ENCODE measurements at regions not wholly inside any gene's neighbourhood (a gene's known extent, or its start where the extent isn't known, plus 50 kb on each side); places are given as distances from the start of the nearest gene placed in this dataset.
"Not testable (repeated sequence)": the region's sequence is repeated elsewhere in the genome, so short reads cannot be mapped to it uniquely, and the experiment has no call there.

DNA sequence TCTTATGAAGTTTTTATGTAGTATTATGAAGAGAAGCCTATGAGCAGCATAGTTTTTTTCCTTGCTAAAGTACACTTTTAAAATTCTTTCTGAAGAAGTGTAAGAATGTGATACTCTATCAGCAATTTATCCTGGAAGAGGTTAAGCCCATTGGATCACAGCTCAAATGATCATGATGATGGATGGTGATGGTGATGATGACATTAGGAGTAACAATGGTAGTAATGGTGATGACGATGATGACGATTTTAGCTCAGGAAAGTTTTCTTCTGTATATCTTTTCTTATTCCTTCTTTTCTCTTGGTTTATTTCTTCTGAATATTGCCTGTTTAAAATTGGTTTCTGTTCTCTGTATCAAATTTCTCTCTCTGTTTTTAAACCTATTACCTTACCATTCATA lies 262.9 kb upstream of the DUSP10 start:
- Histone ChIP-seq H3K4me1 (ENCODE audit: control insufficient read depth, insufficient read depth, low read length) (no peaks in the 10 kb centered on the region), H3K4me3 (ENCODE audit: insufficient read depth, low read depth, low read length) (no peak overlapping the region), H3K27ac (ENCODE audit: insufficient read depth, low read depth, low read length, poor library complexity, severe bottlenecking) (no peak overlapping the region), H3K9me3 (ENCODE audit: control insufficient read depth, low read length) (no peaks in the 10 kb centered on the region), H3K36me3 (ENCODE audit: control insufficient read depth, insufficient read depth, low read length) (no peaks in the 10 kb centered on the region), H3K27me3 (ENCODE audit: control insufficient read depth, insufficient read depth, low read length, poor library complexity, severe bottlenecking) (no peaks in the 10 kb centered on the region)
- WGBS, 2 experiments = 80% methylated on average over 1 to 2 of the region's 2 CpGs

DNA sequence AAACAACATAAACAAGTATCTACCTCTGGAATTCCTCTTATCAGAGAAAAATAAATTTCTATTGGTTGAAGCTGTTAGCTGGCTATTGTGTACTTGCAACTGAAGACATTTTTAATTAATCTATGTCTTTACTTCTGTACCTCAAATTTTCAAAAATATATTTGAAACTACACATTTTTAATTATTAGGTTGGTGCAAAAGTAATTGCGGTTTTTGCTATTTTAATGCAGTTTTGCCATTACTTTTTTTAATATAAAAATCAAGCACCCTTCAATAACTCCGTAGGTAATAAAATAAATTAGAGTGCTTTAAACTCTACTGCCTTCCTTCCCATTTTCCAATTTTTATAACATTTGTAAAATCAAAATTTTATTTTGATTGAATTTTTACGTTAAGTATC lies 262.1 kb upstream of the DUSP10 start:
- no peaks in the 10 kb centered on the region for H3K4me1 ChIP-seq (ENCODE audit: control insufficient read depth, insufficient read depth, low read length)
- WGBS, 2 experiments = 86 to 100% methylated on average over 1 of the region's 3 CpGs

DNA sequence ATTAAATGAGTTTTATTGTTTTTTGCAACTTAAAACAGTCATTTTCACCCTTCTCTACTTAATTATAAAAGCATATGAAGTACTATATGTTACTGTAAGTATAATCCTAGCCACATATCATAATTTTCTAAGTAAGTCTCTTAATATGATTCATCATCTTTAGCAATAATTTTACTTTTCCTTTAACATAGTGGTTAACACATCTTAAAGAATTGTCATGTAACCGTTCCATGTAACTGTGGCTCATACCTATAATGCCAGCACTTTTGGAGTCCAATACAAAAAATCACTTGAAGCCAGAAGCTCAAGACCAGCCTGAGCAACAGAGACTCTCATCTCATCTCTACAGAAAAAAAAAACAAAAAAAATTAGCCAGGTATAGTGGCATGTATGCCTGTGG lies 260.6 kb upstream of the DUSP10 start:
- Histone ChIP-seq H3K4me1 (ENCODE audit: control insufficient read depth, insufficient read depth, low read length) (no peaks in the 10 kb centered on the region), H3K4me3 (ENCODE audit: insufficient read depth, low read depth, low read length) (no peak overlapping the region), H3K36me3 (ENCODE audit: control insufficient read depth, insufficient read depth, low read length) (no peaks in the 10 kb centered on the region), H3K27ac (ENCODE audit: insufficient read depth, low read depth, low read length, poor library complexity, severe bottlenecking) (no peak overlapping the region), H3K27me3 (ENCODE audit: control insufficient read depth, insufficient read depth, low read length, poor library complexity, severe bottlenecking) (no peaks in the 10 kb centered on the region), H3K9me3 (ENCODE audit: control insufficient read depth, low read length) (no peaks in the 10 kb centered on the region)
- WGBS, 2 experiments = 88 to 90% methylated on average over 1 of the region's 1 CpG

More for the DNA sequence above, 262.1 kb upstream of the DUSP10 start:
- H3K9me3 ChIP-seq (ENCODE audit: control insufficient read depth, low read length) = no peaks in the 10 kb centered on the region
- H3K27me3 ChIP-seq (ENCODE audit: control insufficient read depth, insufficient read depth, low read length, poor library complexity, severe bottlenecking) = no peaks in the 10 kb centered on the region
- H3K36me3 ChIP-seq (ENCODE audit: control insufficient read depth, insufficient read depth, low read length) = no peaks in the 10 kb centered on the region
- no peak overlapping the region for H3K27ac ChIP-seq (ENCODE audit: insufficient read depth, low read depth, low read length, poor library complexity, severe bottlenecking)
- no peak overlapping the region for H3K4me3 ChIP-seq (ENCODE audit: insufficient read depth, low read depth, low read length)

DNA sequence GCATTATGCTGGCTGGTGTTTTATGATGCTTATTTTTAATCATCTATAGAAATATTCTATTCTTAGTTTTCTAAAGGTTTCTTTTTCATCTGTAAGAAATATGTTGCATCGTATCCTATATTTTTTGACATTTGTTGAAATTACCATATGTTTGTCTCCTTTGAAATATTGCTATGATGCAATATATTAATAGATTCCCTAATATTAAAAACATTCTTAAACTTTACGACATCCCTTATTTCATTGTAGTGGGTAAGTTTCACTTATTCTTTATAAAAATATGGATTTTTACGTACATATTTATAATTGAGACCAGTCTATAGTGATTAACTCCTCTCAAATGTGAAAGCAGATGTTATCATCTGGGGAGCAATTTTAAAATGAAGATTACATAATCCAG lies 258.2 kb upstream of the DUSP10 start:
- no peaks in the 10 kb centered on the region for H3K9me3 ChIP-seq (ENCODE audit: control insufficient read depth, low read length)
- H3K4me1 ChIP-seq (ENCODE audit: control insufficient read depth, insufficient read depth, low read length) = no peaks in the 10 kb centered on the region
- no peak overlapping the region for H3K27ac ChIP-seq (ENCODE audit: insufficient read depth, low read depth, low read length, poor library complexity, severe bottlenecking)
- no peaks in the 10 kb centered on the region for H3K27me3 ChIP-seq (ENCODE audit: control insufficient read depth, insufficient read depth, low read length, poor library complexity, severe bottlenecking)
- H3K36me3 ChIP-seq (ENCODE audit: control insufficient read depth, insufficient read depth, low read length) = no peaks in the 10 kb centered on the region
- no peak overlapping the region for H3K4me3 ChIP-seq (ENCODE audit: insufficient read depth, low read depth, low read length)
- no CpG with 5 or more reads among the region's 3 CpGs for WGBS, 2 experiments

DNA sequence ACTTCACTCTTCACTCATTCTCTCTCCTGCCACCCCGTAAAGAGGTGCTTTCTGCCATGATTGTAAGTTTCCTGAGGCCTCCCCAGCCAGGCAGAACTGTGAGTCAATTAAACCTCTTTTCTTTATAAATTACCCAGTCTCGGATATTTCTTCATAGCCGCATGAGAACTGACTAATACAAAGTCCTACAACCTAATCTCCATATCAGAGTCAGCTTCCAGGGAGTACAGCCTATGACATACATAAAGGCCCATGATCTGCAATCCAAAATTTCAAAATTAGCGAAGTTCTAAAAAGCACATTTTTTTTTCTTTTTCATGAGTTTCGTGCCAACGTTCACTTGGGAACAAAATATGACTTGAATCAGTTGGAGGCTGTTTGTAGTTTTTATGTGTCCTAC lies 256.9 kb upstream of the DUSP10 start:
- H3K27ac ChIP-seq (ENCODE audit: insufficient read depth, low read depth, low read length, poor library complexity, severe bottlenecking) = no peak overlapping the region
- H3K9me3 ChIP-seq (ENCODE audit: control insufficient read depth, low read length) = no peaks in the 10 kb centered on the region
- no peak overlapping the region for H3K4me3 ChIP-seq (ENCODE audit: insufficient read depth, low read depth, low read length)
- 75 to 79% methylated on average over 6 of the region's 6 CpGs for WGBS, 2 experiments
- no peaks in the 10 kb centered on the region for H3K36me3 ChIP-seq (ENCODE audit: control insufficient read depth, insufficient read depth, low read length)
- H3K27me3 ChIP-seq (ENCODE audit: control insufficient read depth, insufficient read depth, low read length, poor library complexity, severe bottlenecking) = no peaks in the 10 kb centered on the region
- no peaks in the 10 kb centered on the region for H3K4me1 ChIP-seq (ENCODE audit: control insufficient read depth, insufficient read depth, low read length)

DNA sequence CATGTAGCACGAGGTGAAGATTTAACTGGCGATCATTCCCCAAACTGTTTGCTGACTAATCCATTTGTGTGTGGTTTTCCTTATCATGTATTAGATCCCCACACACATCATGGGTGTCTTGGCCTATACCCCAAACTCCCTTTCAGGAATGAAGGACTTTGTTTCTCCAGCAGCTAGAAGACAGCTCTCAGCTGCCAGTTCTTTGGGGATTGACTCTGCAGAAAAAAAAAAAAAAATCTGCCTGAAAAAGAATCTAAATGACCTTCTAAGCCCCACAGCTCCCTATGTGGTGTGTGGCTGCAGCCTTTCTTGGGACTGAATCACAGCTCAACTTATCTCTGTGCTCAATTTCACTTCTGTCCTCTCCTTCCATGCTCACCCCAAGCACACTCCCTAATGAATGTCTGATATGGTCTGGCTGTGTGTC lies 256.3 kb upstream of the DUSP10 start:
- no peaks in the 10 kb centered on the region for H3K36me3 ChIP-seq (ENCODE audit: control insufficient read depth, insufficient read depth, low read length)
- no peaks in the 10 kb centered on the region for H3K4me1 ChIP-seq (ENCODE audit: control insufficient read depth, insufficient read depth, low read length)
- 95 to 100% methylated on average over 2 of the region's 2 CpGs for WGBS, 2 experiments
- H3K27me3 ChIP-seq (ENCODE audit: control insufficient read depth, insufficient read depth, low read length, poor library complexity, severe bottlenecking) = no peaks in the 10 kb centered on the region
- H3K27ac ChIP-seq (ENCODE audit: insufficient read depth, low read depth, low read length, poor library complexity, severe bottlenecking) = no peak overlapping the region
- no peaks in the 10 kb centered on the region for H3K9me3 ChIP-seq (ENCODE audit: control insufficient read depth, low read length)
- no peak overlapping the region for H3K4me3 ChIP-seq (ENCODE audit: insufficient read depth, low read depth, low read length)

DNA sequence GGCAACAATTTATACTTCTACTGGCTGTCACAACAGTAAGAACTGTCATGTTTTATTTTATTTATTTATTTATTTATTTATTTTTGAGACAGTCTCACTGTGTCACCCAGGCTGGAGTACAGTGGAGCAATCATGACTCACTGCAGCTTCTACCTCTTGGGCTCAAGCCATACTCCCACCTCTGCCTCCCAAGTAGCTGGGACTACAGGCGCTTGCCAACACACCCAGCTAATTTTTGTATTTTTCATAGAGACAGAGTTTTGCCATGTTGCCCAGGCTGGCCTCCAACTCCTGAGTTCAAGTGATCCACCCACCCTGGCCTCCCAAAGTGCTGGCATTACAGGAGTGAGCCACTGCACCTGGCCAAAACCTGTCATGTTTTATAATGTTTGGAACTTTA lies 255.1 kb upstream of the DUSP10 start:
- H3K27me3 ChIP-seq (ENCODE audit: control insufficient read depth, insufficient read depth, low read length, poor library complexity, severe bottlenecking); H3K4me3 ChIP-seq (ENCODE audit: insufficient read depth, low read depth, low read length); H3K27ac ChIP-seq (ENCODE audit: insufficient read depth, low read depth, low read length, poor library complexity, severe bottlenecking); H3K4me1 ChIP-seq (ENCODE audit: control insufficient read depth, insufficient read depth, low read length); H3K36me3 ChIP-seq (ENCODE audit: control insufficient read depth, insufficient read depth, low read length); H3K9me3 ChIP-seq (ENCODE audit: control insufficient read depth, low read length): not testable (repeated sequence)
- WGBS, 2 experiments = 87 to 100% methylated on average over 1 of the region's 1 CpG

DNA sequence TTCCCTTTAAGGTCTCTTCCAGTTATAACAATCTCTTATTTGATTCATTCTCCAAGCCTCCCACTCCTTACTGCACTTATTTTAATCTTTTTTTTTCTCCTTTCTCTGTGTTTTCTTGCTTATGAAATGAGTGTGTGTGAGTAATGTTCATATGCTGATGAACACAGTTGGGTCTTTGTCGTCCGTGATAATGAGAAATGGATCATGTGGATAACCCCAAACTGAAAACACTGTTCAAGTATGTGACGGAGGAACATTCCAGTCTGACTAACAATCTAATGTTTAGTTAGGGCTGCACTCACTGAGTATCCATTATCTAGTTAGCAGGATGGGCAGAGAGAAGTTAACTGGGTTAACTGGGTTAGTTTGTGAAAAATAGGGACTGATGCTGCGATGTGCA lies 253.1 kb upstream of the DUSP10 start:
- Histone ChIP-seq H3K36me3 (ENCODE audit: control insufficient read depth, insufficient read depth, low read length) (no peaks in the 10 kb centered on the region), H3K4me1 (ENCODE audit: control insufficient read depth, insufficient read depth, low read length) (no peaks in the 10 kb centered on the region), H3K9me3 (ENCODE audit: control insufficient read depth, low read length) (no peaks in the 10 kb centered on the region), H3K27ac (ENCODE audit: insufficient read depth, low read depth, low read length, poor library complexity, severe bottlenecking) (no peak overlapping the region), H3K4me3 (ENCODE audit: insufficient read depth, low read depth, low read length) (no peak overlapping the region), H3K27me3 (ENCODE audit: control insufficient read depth, insufficient read depth, low read length, poor library complexity, severe bottlenecking) (no peaks in the 10 kb centered on the region)
- 72 to 73% methylated on average over 4 of the region's 4 CpGs for WGBS, 2 experiments

DNA sequence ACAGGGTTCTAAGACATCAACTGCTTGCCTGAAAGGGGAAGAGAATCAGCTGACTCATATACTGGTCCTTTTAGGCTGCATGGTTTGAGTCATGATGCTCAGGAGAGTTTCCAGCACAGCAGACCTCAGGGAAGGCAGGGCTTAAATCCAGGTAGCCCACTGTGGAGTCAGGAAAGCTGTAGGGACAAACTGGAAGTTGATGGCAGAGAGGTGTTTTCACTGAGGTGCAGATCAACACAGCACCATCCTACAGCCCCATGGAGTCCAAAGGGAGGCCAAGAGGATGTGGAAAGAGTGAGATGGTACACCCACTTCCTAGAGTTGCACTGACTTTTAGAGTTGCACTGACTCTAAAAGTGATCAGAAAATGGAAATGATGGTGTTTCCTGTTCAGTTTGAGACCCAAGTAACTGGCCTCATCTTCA lies 252.4 kb upstream of the DUSP10 start:
- Histone ChIP-seq H3K4me1 (ENCODE audit: control insufficient read depth, insufficient read depth, low read length) (no peaks in the 10 kb centered on the region), H3K27me3 (ENCODE audit: control insufficient read depth, insufficient read depth, low read length, poor library complexity, severe bottlenecking) (no peaks in the 10 kb centered on the region), H3K27ac (ENCODE audit: insufficient read depth, low read depth, low read length, poor library complexity, severe bottlenecking) (no peak overlapping the region), H3K9me3 (ENCODE audit: control insufficient read depth, low read length) (no peaks in the 10 kb centered on the region), H3K4me3 (ENCODE audit: insufficient read depth, low read depth, low read length) (no peak overlapping the region), H3K36me3 (ENCODE audit: control insufficient read depth, insufficient read depth, low read length) (no peaks in the 10 kb centered on the region)

DNA sequence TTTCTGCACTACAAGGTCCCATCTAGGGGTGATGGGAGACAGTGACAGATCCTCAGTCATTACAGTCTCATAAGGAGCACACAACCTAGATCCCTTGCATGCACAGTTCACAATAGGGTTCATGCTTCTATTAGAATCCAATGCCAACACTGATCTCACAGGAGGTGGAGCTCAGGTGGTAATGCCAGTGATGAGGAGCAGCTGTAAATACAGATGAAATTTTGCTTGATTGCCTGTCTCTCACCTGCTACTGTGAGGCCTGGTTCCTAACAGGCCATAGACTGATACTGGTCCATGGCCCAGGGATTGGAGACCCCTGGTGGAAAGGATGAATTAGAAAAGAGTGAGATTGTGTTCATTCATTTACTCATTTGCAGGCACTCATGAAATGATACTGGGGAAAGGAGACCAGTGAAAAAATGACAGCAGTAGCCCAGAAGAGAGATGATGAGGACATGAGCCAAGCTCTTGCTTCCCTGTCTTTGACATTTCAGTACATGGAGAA lies 251.6 kb upstream of the DUSP10 start:
- Histone ChIP-seq H3K9me3 (ENCODE audit: control insufficient read depth, low read length) (no peaks in the 10 kb centered on the region), H3K36me3 (ENCODE audit: control insufficient read depth, insufficient read depth, low read length) (no peaks in the 10 kb centered on the region)

DNA sequence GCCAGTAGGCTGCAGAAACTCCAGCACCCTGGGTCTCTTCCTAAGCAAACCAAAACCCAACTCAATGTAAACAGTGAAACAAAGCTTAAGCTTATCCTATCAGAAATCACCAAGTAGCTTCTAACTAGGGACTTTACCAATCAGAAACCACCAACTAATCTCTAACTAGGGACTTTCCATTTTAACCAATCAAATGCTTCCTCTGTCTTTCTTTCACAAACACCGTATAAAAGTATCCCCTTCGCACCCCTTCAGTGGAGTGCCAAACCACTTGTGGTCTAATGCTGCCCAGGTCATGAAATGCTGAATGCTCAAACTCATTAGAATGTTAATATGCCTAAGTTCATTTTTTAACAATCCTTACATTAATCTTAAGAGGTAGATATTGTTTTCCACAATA lies 250.5 kb upstream of the DUSP10 start:
- Histone ChIP-seq H3K4me1 (ENCODE audit: control insufficient read depth, insufficient read depth, low read length) (no peaks in the 10 kb centered on the region), H3K36me3 (ENCODE audit: control insufficient read depth, insufficient read depth, low read length) (no peaks in the 10 kb centered on the region), H3K27me3 (ENCODE audit: control insufficient read depth, insufficient read depth, low read length, poor library complexity, severe bottlenecking) (no peaks in the 10 kb centered on the region), H3K4me3 (ENCODE audit: insufficient read depth, low read depth, low read length) (no peak overlapping the region), H3K27ac (ENCODE audit: insufficient read depth, low read depth, low read length, poor library complexity, severe bottlenecking) (no peak overlapping the region), H3K9me3 (ENCODE audit: control insufficient read depth, low read length) (no peaks in the 10 kb centered on the region)
- WGBS, 2 experiments = 97 to 98% methylated on average over 2 of the region's 2 CpGs

More for the DNA sequence above, 251.6 kb upstream of the DUSP10 start:
- no peak overlapping the region for H3K4me3 ChIP-seq (ENCODE audit: insufficient read depth, low read depth, low read length)
- H3K27me3 ChIP-seq (ENCODE audit: control insufficient read depth, insufficient read depth, low read length, poor library complexity, severe bottlenecking) = no peaks in the 10 kb centered on the region
- H3K4me1 ChIP-seq (ENCODE audit: control insufficient read depth, insufficient read depth, low read length) = no peaks in the 10 kb centered on the region
- H3K27ac ChIP-seq (ENCODE audit: insufficient read depth, low read depth, low read length, poor library complexity, severe bottlenecking) = no peak overlapping the region
